Neural progenitor cell (in vitro differentiated cells): ENCODE measurements at regions not wholly inside any gene's neighbourhood (a gene's known extent, or its start where the extent isn't known, plus 50 kb on each side); places are given as distances from the start of the nearest gene placed in this dataset.

Experiments
- DNase-seq: peaks from one replicate; pipeline ENCODE4 v3.0.0-alpha.2; 2016; ENCODE audit warnings: low spot score
- H2AFZ ChIP-seq: fragments of 200-600 bp; sonication (generic); replicated peaks from 2 replicates; pipeline ENCODE4 v1.6.1; 2016; ENCODE audit warnings: antibody characterized with exemption
- H3F3A ChIP-seq: fragments of 200-600 bp; sonication (generic); 2 replicates; pipeline ENCODE4 v1.6.1; 2016; ENCODE audit warnings: antibody characterized with exemption, low read depth
- H3K27ac ChIP-seq: fragments of 200-600 bp; sonication (generic); 2 replicates; pipeline ENCODE4 v1.5.1; 2016; ENCODE audit warnings: mild to moderate bottlenecking
- H3K27me3 ChIP-seq: fragments of 200-600 bp; sonication (generic); 2 replicates; pipeline ENCODE4 v1.6.1; 2016; ENCODE audit warnings: mild to moderate bottlenecking, moderate library complexity
- H3K36me3 ChIP-seq: fragments of 200-600 bp; sonication (generic); 2 replicates; pipeline ENCODE4 v1.5.1; 2016
- H3K4me1 ChIP-seq: fragments of 200-600 bp; sonication (generic); 2 replicates; pipeline ENCODE4 v1.6.1; 2016; ENCODE audit warnings: mixed run types
- H3K4me2 ChIP-seq: fragments of 200-600 bp; sonication (generic); 2 replicates; pipeline ENCODE4 v1.6.1; 2016
- H3K4me3 ChIP-seq: fragments of 200-600 bp; sonication (generic); 2 replicates; pipeline ENCODE4 v1.5.1; 2016
- H3K79me2 ChIP-seq: fragments of 200-600 bp; sonication (generic); 2 replicates; pipeline ENCODE4 v1.6.1; 2016; ENCODE audit warnings: low read depth
- H3K9ac ChIP-seq: fragments of 200-600 bp; sonication (generic); 2 replicates; pipeline ENCODE4 v1.6.1; 2016
- H3K9me3 ChIP-seq: fragments of 200-600 bp; sonication (generic); 2 replicates; pipeline ENCODE4 v1.5.1; 2016; ENCODE audit warnings: low read depth
- H4K20me1 ChIP-seq: fragments of 200-600 bp; sonication (generic); 2 replicates; pipeline ENCODE4 v1.6.1; 2016; ENCODE audit warnings: low read depth
- H3K27ac Mint-ChIP-seq: 3 replicates; pipeline ENCODE4 v1.8.0; 2021; ENCODE audit warnings: mixed read lengths
- H3K27me3 Mint-ChIP-seq: 2 replicates; pipeline ENCODE4 v1.8.0; 2022; ENCODE audit warnings: low read depth, mild to moderate bottlenecking, inconsistent platforms, moderate library complexity, mixed read lengths; ENCODE audit not compliant: insufficient read depth
- H3K36me3 Mint-ChIP-seq: 3 replicates; pipeline ENCODE4 v1.8.0; 2021; ENCODE audit warnings: mixed read lengths
- H3K4me1 Mint-ChIP-seq: 3 replicates; pipeline ENCODE4 v1.8.0; 2021; ENCODE audit warnings: mixed read lengths
- H3K4me3 Mint-ChIP-seq: 3 replicates; pipeline ENCODE4 v1.8.0; 2021; ENCODE audit warnings: mild to moderate bottlenecking, moderate library complexity, mixed read lengths
- H3K9me3 Mint-ChIP-seq: 3 replicates; pipeline ENCODE4 v1.8.0; 2020; ENCODE audit warnings: mixed read lengths
- EZH2 ChIP-seq: fragments of 200-600 bp; sonication (generic); IDR thresholded peaks from 2 replicates; pipeline ENCODE4 v1.6.1; 2017; ENCODE audit warnings: antibody characterized with exemption, mild to moderate bottlenecking, moderate library complexity
- EZH2phosphoT487 ChIP-seq: fragments of 200-600 bp; sonication (generic); IDR thresholded peaks from 2 replicates; pipeline ENCODE4 v1.6.1; 2017; ENCODE audit warnings: antibody characterized with exemption
- TF ChIP-seq, protein P1 (sequence below): fragments of 200-600 bp; sonication (generic); IDR thresholded peaks from 2 replicates; pipeline ENCODE4 v1.5.1; 2017; ENCODE audit warnings: antibody characterized with exemption, mild to moderate bottlenecking

DNA sequence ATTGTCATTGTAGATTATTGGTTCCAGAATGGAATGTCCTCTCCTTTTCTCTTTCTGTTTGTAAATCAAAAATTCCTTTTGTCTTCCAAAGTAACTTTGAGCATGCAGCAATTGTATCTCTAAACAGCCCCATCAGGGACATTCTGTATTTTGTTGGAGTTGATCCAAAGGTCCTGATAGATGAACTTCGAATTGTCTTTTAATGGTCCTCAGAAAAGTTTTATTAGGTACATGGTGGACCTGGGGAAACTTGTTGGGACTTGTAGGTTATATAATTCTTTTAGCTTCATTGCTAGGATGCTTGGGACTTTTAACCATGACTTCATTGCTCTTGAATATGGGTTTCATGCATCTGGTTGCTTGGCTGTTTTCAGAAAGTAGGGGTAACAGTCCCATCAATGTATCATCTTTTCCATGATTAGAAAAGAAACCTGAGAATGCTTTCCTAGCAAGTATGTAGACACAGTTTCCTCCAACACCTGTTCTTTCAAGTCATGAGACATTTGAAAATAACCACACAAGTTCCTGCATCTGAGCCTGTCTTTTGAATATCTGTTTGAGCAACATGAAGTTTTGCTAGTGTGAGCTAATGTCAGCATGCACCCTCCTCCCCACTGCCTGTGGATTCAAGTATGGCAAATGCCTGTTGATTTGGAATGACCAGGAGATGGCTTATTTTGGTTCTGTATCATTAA, 413.1 kb downstream of the KCNRG start:
- Mint-ChIP-seq H3K27ac (no peak overlapping the region), H3K36me3 (no peaks in the 10 kb centered on the region)
- no peak for DNase-seq

DNA sequence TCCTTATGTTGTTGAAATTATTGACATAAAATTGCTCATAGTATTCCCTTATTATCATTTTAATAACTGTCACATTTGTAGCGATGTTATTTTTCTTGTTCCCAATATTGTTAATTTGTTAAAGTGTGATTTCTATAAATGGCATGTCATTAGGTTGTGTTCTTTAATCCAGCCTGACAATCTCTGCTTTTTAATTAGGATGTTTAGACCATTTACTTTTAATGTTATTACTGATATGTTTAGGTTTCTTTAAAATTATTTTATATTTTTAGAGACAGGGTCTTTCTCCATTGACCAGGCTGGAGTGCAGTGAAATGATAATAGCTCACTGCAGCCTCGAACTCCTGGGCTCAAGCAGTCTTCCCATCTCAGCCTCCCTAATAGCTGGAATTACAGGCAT, 408.5 kb downstream of the DLEU7 start:
- H3K4me1 ChIP-seq: no peaks in the 10 kb centered on the region
- no peaks in the 10 kb centered on the region for H4K20me1 ChIP-seq
- TF ChIP-seq EZH2phosphoT487: no peak

More for the DNA sequence above, 413.1 kb downstream of the KCNRG start:
- Histone ChIP-seq H3K9ac (no peak overlapping the region), H3K4me3 (no peak overlapping the region), H3K27ac (no peak overlapping the region), H4K20me1 (no peaks in the 10 kb centered on the region), H3K36me3 (no peaks in the 10 kb centered on the region), H3K27me3 (no peaks in the 10 kb centered on the region), H3K9me3 (no peaks in the 10 kb centered on the region), H3K4me1 (no peaks in the 10 kb centered on the region), H2AFZ (no peak overlapping the region), H3F3A (no peaks in the 10 kb centered on the region), H3K79me2 (no peaks in the 10 kb centered on the region), H3K4me2 (no peak overlapping the region)
- Mint-ChIP-seq H3K27me3 (peaks cover 3% of the 10 kb centered on the region), H3K4me3 (no peak overlapping the region), H3K4me1 (no peaks in the 10 kb centered on the region), H3K9me3 (peaks cover 3% of the 10 kb centered on the region)
- TF ChIP-seq EZH2phosphoT487: no peak

DNA sequence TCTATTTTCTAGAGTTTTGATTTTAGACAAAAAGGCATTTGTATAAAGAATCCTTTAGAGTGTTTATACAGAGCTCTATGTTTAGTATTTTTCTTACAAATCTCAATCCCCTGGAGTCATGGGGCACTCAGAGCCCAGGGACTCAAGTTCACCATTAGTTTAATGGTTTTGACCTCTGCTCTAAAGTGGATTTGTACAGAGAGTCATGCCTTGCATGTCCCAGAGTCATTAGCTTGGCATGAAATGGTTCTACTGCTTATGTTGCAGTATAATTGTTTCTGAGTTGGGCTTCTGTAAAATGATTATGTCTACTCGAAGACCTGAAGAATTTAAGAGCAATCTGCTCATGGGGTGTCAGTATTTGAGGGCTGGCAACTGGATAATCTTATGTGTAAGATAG, 406.2 kb downstream of the DLEU7 start:
- Histone ChIP-seq H3K27ac (no peak overlapping the region), H3K36me3 (no peaks in the 10 kb centered on the region), H3K4me3 (no peak overlapping the region), H3K9ac (no peak overlapping the region), H4K20me1 (no peaks in the 10 kb centered on the region), H3K9me3 (no peaks in the 10 kb centered on the region), H3K4me2 (no peak overlapping the region), H3F3A (no peaks in the 10 kb centered on the region), H3K27me3 (no peaks in the 10 kb centered on the region), H2AFZ (no peak overlapping the region), H3K4me1 (no peaks in the 10 kb centered on the region), H3K79me2 (no peaks in the 10 kb centered on the region)
- DNase-seq: no peak
- Mint-ChIP-seq H3K36me3 (no peaks in the 10 kb centered on the region), H3K27ac (no peak overlapping the region), H3K9me3 (no peaks in the 10 kb centered on the region), H3K4me3 (no peak overlapping the region), H3K4me1 (no peaks in the 10 kb centered on the region), H3K27me3 (no peaks in the 10 kb centered on the region)
- no peak for TF ChIP-seq EZH2
- TF ChIP-seq, protein P1, sequence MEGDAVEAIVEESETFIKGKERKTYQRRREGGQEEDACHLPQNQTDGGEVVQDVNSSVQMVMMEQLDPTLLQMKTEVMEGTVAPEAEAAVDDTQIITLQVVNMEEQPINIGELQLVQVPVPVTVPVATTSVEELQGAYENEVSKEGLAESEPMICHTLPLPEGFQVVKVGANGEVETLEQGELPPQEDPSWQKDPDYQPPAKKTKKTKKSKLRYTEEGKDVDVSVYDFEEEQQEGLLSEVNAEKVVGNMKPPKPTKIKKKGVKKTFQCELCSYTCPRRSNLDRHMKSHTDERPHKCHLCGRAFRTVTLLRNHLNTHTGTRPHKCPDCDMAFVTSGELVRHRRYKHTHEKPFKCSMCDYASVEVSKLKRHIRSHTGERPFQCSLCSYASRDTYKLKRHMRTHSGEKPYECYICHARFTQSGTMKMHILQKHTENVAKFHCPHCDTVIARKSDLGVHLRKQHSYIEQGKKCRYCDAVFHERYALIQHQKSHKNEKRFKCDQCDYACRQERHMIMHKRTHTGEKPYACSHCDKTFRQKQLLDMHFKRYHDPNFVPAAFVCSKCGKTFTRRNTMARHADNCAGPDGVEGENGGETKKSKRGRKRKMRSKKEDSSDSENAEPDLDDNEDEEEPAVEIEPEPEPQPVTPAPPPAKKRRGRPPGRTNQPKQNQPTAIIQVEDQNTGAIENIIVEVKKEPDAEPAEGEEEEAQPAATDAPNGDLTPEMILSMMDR: no peak
- TF ChIP-seq EZH2phosphoT487: no peak

More for the DNA sequence above, 408.5 kb downstream of the DLEU7 start:
- no peak overlapping the region for H3K27ac ChIP-seq
- no peaks in the 10 kb centered on the region for H3K4me1 Mint-ChIP-seq
- DNase-seq: no peak
- H3K36me3 ChIP-seq: no peaks in the 10 kb centered on the region
- no peak overlapping the region for H2AFZ ChIP-seq
- no peaks in the 10 kb centered on the region for H3K36me3 Mint-ChIP-seq
- H3K27me3 Mint-ChIP-seq: no peaks in the 10 kb centered on the region
- no peak overlapping the region for H3K4me2 ChIP-seq
- no peak overlapping the region for H3K4me3 ChIP-seq
- no peak overlapping the region for H3K9ac ChIP-seq
- no peaks in the 10 kb centered on the region for H3K9me3 ChIP-seq
- no peak overlapping the region for H3K4me3 Mint-ChIP-seq
- H3K27me3 ChIP-seq: no peaks in the 10 kb centered on the region
- peaks cover 3% of the 10 kb centered on the region for H3K9me3 Mint-ChIP-seq
- no peaks in the 10 kb centered on the region for H3K79me2 ChIP-seq
- H3F3A ChIP-seq: no peaks in the 10 kb centered on the region
- H3K27ac Mint-ChIP-seq: no peak overlapping the region

DNA sequence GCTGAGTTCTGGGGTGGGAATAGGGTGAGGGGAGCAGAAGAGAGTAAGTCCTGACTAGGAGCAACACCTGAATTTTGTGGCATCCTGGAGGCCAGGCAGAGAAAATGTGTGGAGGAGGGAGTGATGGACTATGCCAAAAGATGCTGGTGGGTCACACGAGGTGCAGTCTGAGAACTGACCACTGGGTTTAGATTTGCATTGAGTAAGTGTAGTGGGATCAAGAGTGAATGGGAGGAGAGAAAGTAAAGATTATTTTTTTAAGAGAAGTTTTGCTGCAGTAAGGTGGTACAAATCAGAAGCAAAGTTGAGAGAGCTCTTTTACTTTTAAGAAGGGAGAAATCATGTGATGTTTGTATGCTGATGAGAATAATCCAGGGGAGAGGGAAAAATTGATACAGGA, 405.1 kb downstream of the DLEU7 start:
- no peak overlapping the region for H3K4me2 ChIP-seq
- H3K4me3 ChIP-seq: no peak overlapping the region
- H3K36me3 Mint-ChIP-seq: no peaks in the 10 kb centered on the region
- no peak overlapping the region for H3K4me3 Mint-ChIP-seq
- no peaks in the 10 kb centered on the region for H3K79me2 ChIP-seq
- no peaks in the 10 kb centered on the region for H3K4me1 Mint-ChIP-seq
- no peaks in the 10 kb centered on the region for H3K36me3 ChIP-seq
- H4K20me1 ChIP-seq: no peaks in the 10 kb centered on the region
- H3K27me3 Mint-ChIP-seq: no peaks in the 10 kb centered on the region
- no peak for TF ChIP-seq EZH2phosphoT487
- TF ChIP-seq, protein P1: no peak
- no peak for TF ChIP-seq EZH2
- no peak overlapping the region for H3K27ac ChIP-seq
- H3K27ac Mint-ChIP-seq: no peak overlapping the region
- no peak overlapping the region for H2AFZ ChIP-seq
- H3K9ac ChIP-seq: no peak overlapping the region
- peaks cover 6% of the 10 kb centered on the region for H3K4me1 ChIP-seq
- H3K9me3 ChIP-seq: no peaks in the 10 kb centered on the region
- peaks cover 3% of the 10 kb centered on the region for H3F3A ChIP-seq
- no peak for DNase-seq
- no peaks in the 10 kb centered on the region for H3K9me3 Mint-ChIP-seq
- no peaks in the 10 kb centered on the region for H3K27me3 ChIP-seq
